Kidney epithelial cell (primary cell): ENCODE measurements at regions not wholly inside any gene's neighbourhood (a gene's known extent, or its start where the extent isn't known, plus 50 kb on each side); places are given as distances from the start of the nearest gene placed in this dataset.

ENCODE experiments used
- DNase-seq: peaks from one replicate; pipeline ENCODE4 v3.0.0-alpha.2; 2010; ENCODE audit warnings: low read depth
- H3K27me3 ChIP-seq: 2 replicates; pipeline ENCODE4 v1.6.0; 2011; ENCODE audit warnings: low read length; ENCODE audit not compliant: control insufficient read depth, insufficient read depth
- H3K36me3 ChIP-seq: 2 replicates; pipeline ENCODE4 v1.5.1; 2011; ENCODE audit warnings: low read length; ENCODE audit not compliant: control insufficient read depth, insufficient read depth
- H3K4me3 ChIP-seq: 2 replicates; pipeline ENCODE4 v1.5.1; 2011; ENCODE audit warnings: low read depth, mild to moderate bottlenecking, control low read depth, low read length
- TF ChIP-seq, protein P1 (sequence below): IDR thresholded peaks from 2 replicates; pipeline ENCODE4 v1.5.1; 2011; ENCODE audit warnings: mild to moderate bottlenecking, moderate library complexity, low read length, control low read depth, inconsistent platforms; ENCODE audit not compliant: insufficient read depth, poor library complexity, severe bottlenecking

DNA sequence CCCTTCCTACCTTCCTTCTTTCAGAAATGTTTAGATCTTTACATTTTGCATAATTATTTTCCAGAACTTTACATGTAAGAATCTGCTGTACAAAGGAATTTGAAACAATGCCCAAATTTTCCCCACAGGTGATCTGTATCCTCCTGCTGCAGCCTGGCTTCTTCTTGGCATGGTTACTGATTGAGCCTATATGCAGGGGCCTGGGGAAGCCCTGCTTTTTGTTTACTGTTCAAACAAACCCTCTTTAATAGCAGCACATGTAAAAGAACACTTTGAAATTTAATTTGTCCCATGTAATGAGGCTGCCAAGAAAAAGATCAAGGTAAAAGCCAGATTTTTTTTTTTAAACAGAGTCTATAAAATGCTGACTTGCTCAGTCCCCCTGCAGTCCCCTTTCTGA lies 432.2 kb downstream of the TUSC7 start:
- Histone ChIP-seq H3K36me3 (no peaks in the 10 kb centered on the region), H3K4me3 (no peak overlapping the region), H3K27me3 (no peaks in the 10 kb centered on the region)
- TF ChIP-seq, protein P1, sequence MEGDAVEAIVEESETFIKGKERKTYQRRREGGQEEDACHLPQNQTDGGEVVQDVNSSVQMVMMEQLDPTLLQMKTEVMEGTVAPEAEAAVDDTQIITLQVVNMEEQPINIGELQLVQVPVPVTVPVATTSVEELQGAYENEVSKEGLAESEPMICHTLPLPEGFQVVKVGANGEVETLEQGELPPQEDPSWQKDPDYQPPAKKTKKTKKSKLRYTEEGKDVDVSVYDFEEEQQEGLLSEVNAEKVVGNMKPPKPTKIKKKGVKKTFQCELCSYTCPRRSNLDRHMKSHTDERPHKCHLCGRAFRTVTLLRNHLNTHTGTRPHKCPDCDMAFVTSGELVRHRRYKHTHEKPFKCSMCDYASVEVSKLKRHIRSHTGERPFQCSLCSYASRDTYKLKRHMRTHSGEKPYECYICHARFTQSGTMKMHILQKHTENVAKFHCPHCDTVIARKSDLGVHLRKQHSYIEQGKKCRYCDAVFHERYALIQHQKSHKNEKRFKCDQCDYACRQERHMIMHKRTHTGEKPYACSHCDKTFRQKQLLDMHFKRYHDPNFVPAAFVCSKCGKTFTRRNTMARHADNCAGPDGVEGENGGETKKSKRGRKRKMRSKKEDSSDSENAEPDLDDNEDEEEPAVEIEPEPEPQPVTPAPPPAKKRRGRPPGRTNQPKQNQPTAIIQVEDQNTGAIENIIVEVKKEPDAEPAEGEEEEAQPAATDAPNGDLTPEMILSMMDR: no peak
- DNase-seq: no peak

GRCh38 chr3:117144853-117145252 lies 435.3 kb downstream of the TUSC7 start:
- no peak for DNase-seq
- H3K4me3 ChIP-seq: no peak overlapping the region
- H3K36me3 ChIP-seq: no peaks in the 10 kb centered on the region
- H3K27me3 ChIP-seq: no peaks in the 10 kb centered on the region
- TF ChIP-seq, protein P1: no peak

DNA sequence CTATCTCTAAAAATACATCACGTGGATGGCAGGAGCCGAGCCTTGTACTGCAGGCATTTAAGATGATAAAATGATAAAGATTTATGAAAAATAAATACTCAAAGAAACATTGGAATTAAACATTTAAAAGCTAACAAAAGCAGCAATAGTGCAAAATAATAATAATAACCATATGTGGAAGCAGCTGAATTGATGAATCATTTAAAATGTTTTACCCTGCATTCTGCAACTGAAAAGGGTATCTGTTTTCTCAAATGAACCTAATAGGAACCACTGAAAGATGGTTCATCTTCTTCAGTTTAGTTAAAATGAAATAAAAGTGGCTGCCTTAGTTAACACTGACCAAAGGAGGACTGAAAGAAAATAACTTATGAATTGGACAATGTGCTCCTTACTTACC lies 436.1 kb downstream of the TUSC7 start:
- TF ChIP-seq, protein P1: no peak
- Histone ChIP-seq H3K36me3 (no peaks in the 10 kb centered on the region), H3K4me3 (no peak overlapping the region), H3K27me3 (no peaks in the 10 kb centered on the region)
- DNase-seq: no peak

- H3K36me3 ChIP-seq: no peaks in the 10 kb centered on the region
- H3K27me3 ChIP-seq: no peaks in the 10 kb centered on the region
- H3K4me3 ChIP-seq: no peak overlapping the region
- DNase-seq: no peak
- TF ChIP-seq, protein P1: no peak
Measured at GRCh38 chr3:117146571-117146970, 437.0 kb downstream of the TUSC7 start.

- no peak for DNase-seq
- TF ChIP-seq, protein P1: no peak
- no peak overlapping the region for H3K4me3 ChIP-seq
Measured at GRCh38 chr3:117149584-117149983, 440.0 kb downstream of the TUSC7 start.

GRCh38 chr3:117150628-117151027 lies 441.0 kb downstream of the TUSC7 start:
- H3K4me3 ChIP-seq: no peak overlapping the region
- no peaks in the 10 kb centered on the region for H3K27me3 ChIP-seq
- no peak for DNase-seq
- TF ChIP-seq, protein P1: no peak
- H3K36me3 ChIP-seq: no peaks in the 10 kb centered on the region

More at GRCh38 chr3:117149584-117149983, 440.0 kb downstream of the TUSC7 start:
- Histone ChIP-seq H3K36me3 (no peaks in the 10 kb centered on the region), H3K27me3 (no peaks in the 10 kb centered on the region)
